ENCODE measurements at regions not wholly inside any gene's neighbourhood (a gene's known extent, or its start where the extent isn't known, plus 50 kb on each side); places are given as distances from the start of the nearest gene placed in this dataset.

DNA sequence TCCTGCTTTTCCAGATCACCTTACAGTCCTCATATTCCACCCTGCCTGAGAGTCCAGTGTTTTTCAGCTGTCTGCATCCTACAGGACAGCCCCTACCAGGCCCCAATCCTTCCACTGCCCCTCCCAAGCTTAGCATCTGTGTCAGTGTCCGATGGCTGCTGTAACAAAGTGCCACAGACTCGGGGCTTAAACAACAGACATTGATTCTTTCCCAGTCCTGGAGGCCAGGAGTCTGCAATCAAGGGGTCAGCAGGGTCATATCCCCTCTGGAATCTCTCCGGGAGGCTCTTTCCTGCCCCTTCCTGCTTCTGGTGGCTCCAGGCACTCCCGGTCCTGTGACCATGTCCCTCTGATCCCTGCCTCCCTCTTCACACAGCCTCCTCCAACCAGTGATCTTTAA is 396.6 kb upstream of the MAP3K7 start:
- intact Hi-C loops (cut with micrococcal nuclease; ENCODE audit: unreplicated experiment): no loop called here
- POLR2A ChIA-PET (ENCODE audit: low non-redundant PET): no interaction called here
- DNase-seq (ENCODE audit: low spot score): no peak
- no peaks in the 10 kb centered on the region for H3K27me3 ChIP-seq (replicated peaks; ENCODE audit: insufficient read depth, low read depth, low read length, poor library complexity)
- H3K27ac ChIP-seq (ENCODE audit: low read depth, low read length, poor library complexity, severe bottlenecking): no peak overlapping the region
- no TSS peak for BruUV-seq (replicated peaks)
- H3K4me3 ChIP-seq (ENCODE audit: low read depth, low read length, poor library complexity, severe bottlenecking): no peak overlapping the region
- TF ChIP-seq EZH2 (IDR thresholded peaks at IDR 0.05; ENCODE audit: borderline replicate concordance, low read depth, low read length, poor library complexity, severe bottlenecking): no peak
- TF ChIP-seq, protein P1, sequence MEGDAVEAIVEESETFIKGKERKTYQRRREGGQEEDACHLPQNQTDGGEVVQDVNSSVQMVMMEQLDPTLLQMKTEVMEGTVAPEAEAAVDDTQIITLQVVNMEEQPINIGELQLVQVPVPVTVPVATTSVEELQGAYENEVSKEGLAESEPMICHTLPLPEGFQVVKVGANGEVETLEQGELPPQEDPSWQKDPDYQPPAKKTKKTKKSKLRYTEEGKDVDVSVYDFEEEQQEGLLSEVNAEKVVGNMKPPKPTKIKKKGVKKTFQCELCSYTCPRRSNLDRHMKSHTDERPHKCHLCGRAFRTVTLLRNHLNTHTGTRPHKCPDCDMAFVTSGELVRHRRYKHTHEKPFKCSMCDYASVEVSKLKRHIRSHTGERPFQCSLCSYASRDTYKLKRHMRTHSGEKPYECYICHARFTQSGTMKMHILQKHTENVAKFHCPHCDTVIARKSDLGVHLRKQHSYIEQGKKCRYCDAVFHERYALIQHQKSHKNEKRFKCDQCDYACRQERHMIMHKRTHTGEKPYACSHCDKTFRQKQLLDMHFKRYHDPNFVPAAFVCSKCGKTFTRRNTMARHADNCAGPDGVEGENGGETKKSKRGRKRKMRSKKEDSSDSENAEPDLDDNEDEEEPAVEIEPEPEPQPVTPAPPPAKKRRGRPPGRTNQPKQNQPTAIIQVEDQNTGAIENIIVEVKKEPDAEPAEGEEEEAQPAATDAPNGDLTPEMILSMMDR (conservative IDR thresholded peaks at IDR 0.05; ENCODE audit: low read depth, low read length): no peak
- H3K9me3 ChIP-seq (ENCODE audit: low read depth, low read length, poor library complexity, severe bottlenecking): no peaks in the 10 kb centered on the region
- no peaks in the 10 kb centered on the region for H3K36me3 ChIP-seq (ENCODE audit: insufficient read depth, low read length, poor library complexity, severe bottlenecking)
- CTCF ChIA-PET: no interaction called here
- H3K4me1 ChIP-seq (ENCODE audit: insufficient read depth, low read length, poor library complexity, severe bottlenecking): no peaks in the 10 kb centered on the region

DNA sequence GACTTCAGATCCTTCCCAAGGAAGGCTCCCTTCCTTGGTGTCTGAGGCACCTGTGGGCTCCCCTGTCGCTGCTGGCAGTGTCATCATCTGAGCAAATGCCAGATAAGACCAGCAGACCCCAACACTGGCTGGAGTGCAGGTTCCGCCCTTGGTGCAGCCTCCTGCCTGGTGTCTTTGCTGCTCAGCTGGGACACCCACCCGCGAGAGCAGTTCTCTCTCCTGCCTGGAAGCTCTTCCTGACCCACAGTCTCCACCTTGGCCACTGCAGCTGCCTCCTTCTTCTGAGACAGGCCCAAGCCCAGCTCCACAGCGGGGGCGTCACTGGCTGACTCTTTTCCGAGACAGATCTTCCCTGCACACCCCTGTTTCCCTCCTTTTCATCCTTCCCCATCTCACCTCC is 395.7 kb upstream of the MAP3K7 start:
- no peaks in the 10 kb centered on the region for H3K27me3 ChIP-seq (replicated peaks; ENCODE audit: insufficient read depth, low read depth, low read length, poor library complexity)
- DNase-seq (ENCODE audit: low spot score): no peak
- no peaks in the 10 kb centered on the region for H3K9me3 ChIP-seq (ENCODE audit: low read depth, low read length, poor library complexity, severe bottlenecking)
- H3K4me3 ChIP-seq (ENCODE audit: low read depth, low read length, poor library complexity, severe bottlenecking): no peak overlapping the region
- H3K36me3 ChIP-seq (ENCODE audit: insufficient read depth, low read length, poor library complexity, severe bottlenecking): no peaks in the 10 kb centered on the region
- H3K27ac ChIP-seq (ENCODE audit: low read depth, low read length, poor library complexity, severe bottlenecking): no peak overlapping the region
- no peaks in the 10 kb centered on the region for H3K4me1 ChIP-seq (ENCODE audit: insufficient read depth, low read length, poor library complexity, severe bottlenecking)
- TF ChIP-seq, protein P1 (conservative IDR thresholded peaks at IDR 0.05; ENCODE audit: low read depth, low read length): no peak
- TF ChIP-seq EZH2 (IDR thresholded peaks at IDR 0.05; ENCODE audit: borderline replicate concordance, low read depth, low read length, poor library complexity, severe bottlenecking): no peak
- ChIA-PET POLR2A (ENCODE audit: low non-redundant PET) (no interaction called here), CTCF (interaction anchor here (0.5 kb wide), 1 partner anchor 123 kb away, joined by 3 read pairs; no protein-coding TSS in a partner anchor)
- BruUV-seq (replicated peaks): no TSS peak
- intact Hi-C loops (cut with micrococcal nuclease; ENCODE audit: unreplicated experiment): no loop called here

DNA sequence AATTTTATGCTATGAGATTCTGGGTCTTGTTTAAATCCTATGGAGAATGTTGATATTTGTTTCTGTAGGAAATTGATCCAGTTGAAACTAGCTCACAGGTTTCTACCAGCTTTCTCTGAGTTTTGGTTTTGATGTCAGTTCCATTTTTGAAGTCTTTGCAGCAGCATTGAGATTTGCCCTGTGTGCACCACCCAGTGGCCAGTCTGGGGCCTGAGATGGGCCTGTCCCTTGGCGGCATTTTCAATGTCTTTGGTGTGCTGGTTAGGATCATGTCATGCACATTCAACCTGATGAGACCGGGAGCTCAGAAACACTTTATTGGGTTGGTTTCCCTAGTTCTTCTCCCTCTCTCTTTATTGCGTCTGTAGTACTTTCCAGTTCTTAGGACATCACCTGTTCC is 395.2 kb upstream of the MAP3K7 start:
- no TSS peak for BruUV-seq (replicated peaks)
- POLR2A ChIA-PET (ENCODE audit: low non-redundant PET): no interaction called here
- TF ChIP-seq, protein P1 (conservative IDR thresholded peaks at IDR 0.05; ENCODE audit: low read depth, low read length): 0 out of 2 replicates have a peak, but pooled peaks have one; percentile 9
- no peak for TF ChIP-seq EZH2 (IDR thresholded peaks at IDR 0.05; ENCODE audit: borderline replicate concordance, low read depth, low read length, poor library complexity, severe bottlenecking)
- H3K36me3 ChIP-seq (ENCODE audit: insufficient read depth, low read length, poor library complexity, severe bottlenecking): no peaks in the 10 kb centered on the region
- CTCF ChIA-PET: no interaction called here
- H3K9me3 ChIP-seq (ENCODE audit: low read depth, low read length, poor library complexity, severe bottlenecking): no peaks in the 10 kb centered on the region
- no peak for DNase-seq (ENCODE audit: low spot score)
- no peaks in the 10 kb centered on the region for H3K4me1 ChIP-seq (ENCODE audit: insufficient read depth, low read length, poor library complexity, severe bottlenecking)
- H3K27ac ChIP-seq (ENCODE audit: low read depth, low read length, poor library complexity, severe bottlenecking): no peak overlapping the region
- intact Hi-C loops (cut with micrococcal nuclease; ENCODE audit: unreplicated experiment): no loop called here
- H3K27me3 ChIP-seq (replicated peaks; ENCODE audit: insufficient read depth, low read depth, low read length, poor library complexity): no peaks in the 10 kb centered on the region
- H3K4me3 ChIP-seq (ENCODE audit: low read depth, low read length, poor library complexity, severe bottlenecking): no peak overlapping the region

Data from A673 (cell line).